Natural killer cell (primary cell): ENCODE measurements at regions not wholly inside any gene's neighbourhood (a gene's known extent, or its start where the extent isn't known, plus 50 kb on each side); places are given as distances from the start of the nearest gene placed in this dataset.
"Not testable (repeated sequence)": the region's sequence is repeated elsewhere in the genome, so short reads cannot be mapped to it uniquely, and the experiment has no call there.

Source experiments
- ATAC-seq, 3 donors: fragments of 150-1000 bp in 2 of 3; fragments of 200-7000 bp in 1 of 3; cut with Tn5 transposase; 1 replicate in 1 of 3; 2 replicates in 2 of 3; pipeline ENCODE4 v1.10.0; 2021; ENCODE audit warnings: mild to moderate bottlenecking in 2 of 3, moderate library complexity in 2 of 3
- DNase-seq, 2 donors: peaks; one replicate each; pipeline versions ENCODE4 v3.0.0 to v3.0.0-alpha.2; 2013 to 2021; ENCODE audit warnings: mixed read lengths in 1 of 2
- H3K27ac ChIP-seq: one replicate; pipeline ENCODE4 v1.5.1; 2013; ENCODE audit warnings: mild to moderate bottlenecking, low read length
- H3K27me3 ChIP-seq: one replicate; pipeline ENCODE4 v1.6.1; 2013; ENCODE audit warnings: low read length; ENCODE audit not compliant: control insufficient read depth, insufficient read depth
- H3K36me3 ChIP-seq: one replicate; pipeline ENCODE4 v1.6.1; 2013; ENCODE audit warnings: low read length; ENCODE audit not compliant: control insufficient read depth, insufficient read depth
- H3K4me1 ChIP-seq: one replicate; pipeline ENCODE4 v1.6.1; 2013; ENCODE audit warnings: low read length; ENCODE audit not compliant: control insufficient read depth, insufficient read depth
- H3K4me3 ChIP-seq: one replicate; pipeline ENCODE4 v1.5.1; 2013; ENCODE audit warnings: low read length
- H3K9me3 ChIP-seq: one replicate; pipeline ENCODE4 v1.6.1; 2013; ENCODE audit warnings: low read length; ENCODE audit not compliant: control insufficient read depth, insufficient read depth
- H3K27ac Mint-ChIP-seq, 2 donors: one replicate each; pipeline ENCODE4 v1.8.0; 2022; ENCODE audit warnings: mild to moderate bottlenecking in 2 of 2, mixed read lengths in 2 of 2, moderate library complexity in 1 of 2
- H3K27me3 Mint-ChIP-seq, 2 donors: one replicate each; pipeline ENCODE4 v1.8.0; 2022; ENCODE audit warnings: low read depth in 2 of 2, mixed read lengths in 2 of 2
- H3K36me3 Mint-ChIP-seq: one replicate; pipeline ENCODE4 v1.8.0; 2022; ENCODE audit warnings: mixed read lengths
- H3K4me1 Mint-ChIP-seq, 2 donors: one replicate each; pipeline ENCODE4 v1.8.0; 2022; ENCODE audit warnings: mixed read lengths in 2 of 2
- H3K4me3 Mint-ChIP-seq: one replicate; pipeline ENCODE4 v1.8.0; 2022; ENCODE audit warnings: mild to moderate bottlenecking, moderate library complexity, mixed read lengths
- H3K9me3 Mint-ChIP-seq, 2 donors: one replicate each; pipeline ENCODE4 v1.8.0; 2022; ENCODE audit warnings: mixed read lengths in 2 of 2
- WGBS: methylation state at CpG from one replicate; pipeline ENCODE4 v1.1.7; 2013; ENCODE audit warnings: missing lambda C conversion rate; ENCODE audit not compliant: insufficient coverage; 5-methylcytosine and 5-hydroxymethylcytosine counted together
- intact Hi-C: fragments of 100-400 bp; cut with micrococcal nuclease; formaldehyde crosslinking; loops from one replicate; pipeline ENCODE4 v1.14.2; 2022
- TF ChIP-seq, protein P1 (sequence below): fragments of 200-600 bp; IDR thresholded peaks from one replicate; pipeline ENCODE4 v1.8.0; 2022; ENCODE audit warnings: antibody characterized with exemption

- Histone ChIP-seq H3K9me3 (no peaks in the 10 kb centered on the region), H3K27me3 (no peaks in the 10 kb centered on the region), H3K4me3 (no peak overlapping the region), H3K4me1 (no peaks in the 10 kb centered on the region), H3K27ac (no peak overlapping the region), H3K36me3 (no peaks in the 10 kb centered on the region)
- H3K4me3 Mint-ChIP-seq, result no peak overlapping the region
- ATAC-seq (no peak), DNase-seq (no peak)
- TF ChIP-seq, protein P1, sequence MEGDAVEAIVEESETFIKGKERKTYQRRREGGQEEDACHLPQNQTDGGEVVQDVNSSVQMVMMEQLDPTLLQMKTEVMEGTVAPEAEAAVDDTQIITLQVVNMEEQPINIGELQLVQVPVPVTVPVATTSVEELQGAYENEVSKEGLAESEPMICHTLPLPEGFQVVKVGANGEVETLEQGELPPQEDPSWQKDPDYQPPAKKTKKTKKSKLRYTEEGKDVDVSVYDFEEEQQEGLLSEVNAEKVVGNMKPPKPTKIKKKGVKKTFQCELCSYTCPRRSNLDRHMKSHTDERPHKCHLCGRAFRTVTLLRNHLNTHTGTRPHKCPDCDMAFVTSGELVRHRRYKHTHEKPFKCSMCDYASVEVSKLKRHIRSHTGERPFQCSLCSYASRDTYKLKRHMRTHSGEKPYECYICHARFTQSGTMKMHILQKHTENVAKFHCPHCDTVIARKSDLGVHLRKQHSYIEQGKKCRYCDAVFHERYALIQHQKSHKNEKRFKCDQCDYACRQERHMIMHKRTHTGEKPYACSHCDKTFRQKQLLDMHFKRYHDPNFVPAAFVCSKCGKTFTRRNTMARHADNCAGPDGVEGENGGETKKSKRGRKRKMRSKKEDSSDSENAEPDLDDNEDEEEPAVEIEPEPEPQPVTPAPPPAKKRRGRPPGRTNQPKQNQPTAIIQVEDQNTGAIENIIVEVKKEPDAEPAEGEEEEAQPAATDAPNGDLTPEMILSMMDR, result no peak
- H3K27ac Mint-ChIP-seq, result no peak overlapping the region
- intact Hi-C loops, result no loop called here
- H3K9me3 Mint-ChIP-seq, result peaks cover 0 to 4% of the 10 kb centered on the region in 2 donors
- no peaks in the 10 kb centered on the region for H3K27me3 Mint-ChIP-seq
- no peaks in the 10 kb centered on the region for H3K36me3 Mint-ChIP-seq
- WGBS, result 85% methylated on average over 1 of the region's 1 CpG
- no peaks in the 10 kb centered on the region for H3K4me1 Mint-ChIP-seq
Measured at GRCh38 chr12:96085475-96085874, 50.1 kb upstream of the LTA4H start.

GRCh38 chr12:96086190-96086589, 50.8 kb upstream of the LTA4H start:
- H3K4me1 Mint-ChIP-seq, H3K4me3 Mint-ChIP-seq, H3K4me1 ChIP-seq, H3K4me3 ChIP-seq, DNase-seq, H3K27me3 ChIP-seq, H3K36me3 Mint-ChIP-seq, H3K9me3 Mint-ChIP-seq, H3K27me3 Mint-ChIP-seq, H3K36me3 ChIP-seq, H3K27ac Mint-ChIP-seq, H3K27ac ChIP-seq, intact Hi-C loops, H3K9me3 ChIP-seq, ATAC-seq: not testable (repeated sequence)

DNA sequence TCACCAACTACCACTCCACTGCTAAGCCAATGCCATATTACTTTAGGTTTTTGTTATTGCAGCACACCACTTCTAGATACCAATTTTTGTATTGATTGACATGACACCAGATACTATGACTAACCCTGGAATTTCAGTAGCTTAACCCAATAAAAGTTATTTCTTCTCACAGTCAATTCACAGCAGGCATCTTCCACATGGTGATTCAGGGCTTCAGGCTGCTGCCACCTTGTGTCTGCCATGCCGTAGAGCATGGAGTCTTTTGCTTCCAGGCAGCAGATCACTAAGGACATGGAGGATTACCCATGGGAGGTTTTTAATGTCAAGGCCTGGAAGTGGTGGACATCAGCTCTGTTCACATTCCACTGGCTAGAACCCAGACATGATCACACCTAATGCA, 56.4 kb upstream of the LTA4H start:
- peaks cover 3% of the 10 kb centered on the region for H3K4me1 ChIP-seq
- no peaks in the 10 kb centered on the region for H3K27me3 ChIP-seq
- H3K9me3 Mint-ChIP-seq, result peaks cover 0 to 3% of the 10 kb centered on the region in 2 donors
- H3K27me3 Mint-ChIP-seq, result no peaks in the 10 kb centered on the region
- H3K27ac ChIP-seq, result no peak overlapping the region
- no peak overlapping the region for H3K4me3 Mint-ChIP-seq
- H3K4me3 ChIP-seq, result no peak overlapping the region
- H3K36me3 Mint-ChIP-seq, result no peaks in the 10 kb centered on the region
- H3K4me1 Mint-ChIP-seq, result peaks cover 18 to 19% of the 10 kb centered on the region in 2 donors
- TF ChIP-seq, protein P1, result no peak
- ATAC-seq (no peak), DNase-seq (no peak)
- intact Hi-C loops, result no loop called here
- H3K27ac Mint-ChIP-seq, result no peak overlapping the region
- H3K9me3 ChIP-seq, result no peaks in the 10 kb centered on the region
- WGBS, result 88% methylated on average over 1 of the region's 1 CpG
- no peaks in the 10 kb centered on the region for H3K36me3 ChIP-seq

- Mint-ChIP-seq H3K9me3 (peaks cover 0 to 3% of the 10 kb centered on the region in 2 donors), H3K36me3 (no peaks in the 10 kb centered on the region), H3K4me3 (no peak overlapping the region), H3K4me1 (peaks cover 18 to 19% of the 10 kb centered on the region in 2 donors), H3K27ac (no peak overlapping the region), H3K27me3 (no peaks in the 10 kb centered on the region)
- Histone ChIP-seq H3K36me3 (no peaks in the 10 kb centered on the region), H3K27ac (no peak overlapping the region), H3K4me3 (no peak overlapping the region), H3K27me3 (no peaks in the 10 kb centered on the region), H3K9me3 (no peaks in the 10 kb centered on the region), H3K4me1 (peaks cover 3% of the 10 kb centered on the region)
- TF ChIP-seq, protein P1, result no peak
- DNase-seq, result no peak
- WGBS, result 82% methylated on average over 5 of the region's 6 CpGs
- ATAC-seq, result no peak
- intact Hi-C loops, result no loop called here
Measured at GRCh38 chr12:96093543-96094196, 58.3 kb upstream of the LTA4H start.
